ENCODE measurements at regions not wholly inside any gene's neighbourhood (a gene's known extent, or its start where the extent isn't known, plus 50 kb on each side); places are given as distances from the start of the nearest gene placed in this dataset.

GRCh38 chr1:238408737-238409136, 518.0 kb upstream of the ZP4 start:
- H4K20me1 ChIP-seq (ENCODE audit: control insufficient read depth, insufficient read depth, insufficient read length) = no peaks in the 10 kb centered on the region
- Mint-ChIP-seq H3K36me3 (ENCODE audit: insufficient read depth in 1 of 3, low read depth in 3 of 3) (no peaks in the 10 kb centered on the region), H3K27me3 (ENCODE audit: low read depth) (no peaks in the 10 kb centered on the region), H3K9me3 (no peaks in the 10 kb centered on the region), H3K4me3 (no peak overlapping the region), H3K4me1 (peaks cover 6 to 7% of the 10 kb centered on the region in 2 experiments), H3K27ac (no peak overlapping the region)
- WGBS (ENCODE audit: extremely low coverage, insufficient read length, low lambda C conversion rate) = no CpG with 5 or more reads among the region's 3 CpGs
- no peak overlapping the region for H2BK120ac ChIP-seq (ENCODE audit: low read depth, low read length, poor library complexity, severe bottlenecking)
- no peak overlapping the region for H2BK12ac ChIP-seq (ENCODE audit: insufficient read length, low read depth, low read length)
- no peaks in the 10 kb centered on the region for H3K79me2 ChIP-seq (ENCODE audit: insufficient read depth, low read length)
- H4K8ac ChIP-seq (replicated peaks; ENCODE audit: insufficient read length, low read depth, low read length) = no peak overlapping the region
- H3K23me2 ChIP-seq (ENCODE audit: insufficient read length, low read depth, low read length, poor library complexity, severe bottlenecking) = no peaks in the 10 kb centered on the region
- H3K18ac ChIP-seq (ENCODE audit: insufficient read length, low read depth, low read length) = no peak overlapping the region
- no peak overlapping the region for H3K27ac ChIP-seq (ENCODE audit: insufficient read length, low read depth, low read length)
- no peak overlapping the region for H3K56ac ChIP-seq (ENCODE audit: insufficient read length, low read depth, low read length)
- no peak overlapping the region for H3K14ac ChIP-seq (ENCODE audit: insufficient read depth, low read length)
- DNase-seq = no peak
- no peaks in the 10 kb centered on the region for H3K4me1 ChIP-seq (ENCODE audit: insufficient read depth, low read length)
- H2BK5ac ChIP-seq (ENCODE audit: insufficient read length, low read length) = no peak overlapping the region
- no peak overlapping the region for H2BK15ac ChIP-seq (ENCODE audit: low read depth, low read length)
- H3K79me1 ChIP-seq (ENCODE audit: insufficient read depth, low read depth, low read length, poor library complexity, severe bottlenecking) = no peaks in the 10 kb centered on the region
- no peak overlapping the region for H2AK5ac ChIP-seq (ENCODE audit: insufficient read length, low read length)
- H3K27me3 ChIP-seq (ENCODE audit: insufficient read depth, low read length) = no peaks in the 10 kb centered on the region
- no peak for TF ChIP-seq CTCF (conservative IDR thresholded peaks at IDR 0.05)
- H3K4me2 ChIP-seq (ENCODE audit: insufficient read depth, insufficient read length, low read length) = no peak overlapping the region
- no peak overlapping the region for H2BK20ac ChIP-seq (ENCODE audit: low read depth, low read length, poor library complexity, severe bottlenecking)
- H3T11ph ChIP-seq (ENCODE audit: low read length) = no peak overlapping the region
- H3K4ac ChIP-seq (ENCODE audit: low read depth, low read length) = no peak overlapping the region
- H3K9ac ChIP-seq (ENCODE audit: extremely low read depth, insufficient read length, low read length) = no peak overlapping the region
- no peak overlapping the region for H4K91ac ChIP-seq (ENCODE audit: insufficient read length, low read depth, low read length)
- H3K23ac ChIP-seq (ENCODE audit: insufficient read length, low read depth, low read length) = no peak overlapping the region
- H3K9me3 ChIP-seq (ENCODE audit: control insufficient read depth, low read depth, low read length) = no peaks in the 10 kb centered on the region
- no peak overlapping the region for H4K5ac ChIP-seq (ENCODE audit: insufficient read length, low read depth, low read length)
- no peak overlapping the region for H2AFZ ChIP-seq (ENCODE audit: low read length)
